ENCODE measurements at regions not wholly inside any gene's neighbourhood (a gene's known extent, or its start where the extent isn't known, plus 50 kb on each side); places are given as distances from the start of the nearest gene placed in this dataset.
A peak's percentile ranks its signal among the peaks of the same experiment; 100 is the strongest.
"Not testable (repeated sequence)": the region's sequence is repeated elsewhere in the genome, so short reads cannot be mapped to it uniquely, and the experiment has no call there.

- no peak for DNase-seq (ENCODE audit: low read depth in 2 of 2)
These were observed 160.9 kb downstream of the SPTSSA start for GRCh38 chr14:34300882-34301734.

DNA sequence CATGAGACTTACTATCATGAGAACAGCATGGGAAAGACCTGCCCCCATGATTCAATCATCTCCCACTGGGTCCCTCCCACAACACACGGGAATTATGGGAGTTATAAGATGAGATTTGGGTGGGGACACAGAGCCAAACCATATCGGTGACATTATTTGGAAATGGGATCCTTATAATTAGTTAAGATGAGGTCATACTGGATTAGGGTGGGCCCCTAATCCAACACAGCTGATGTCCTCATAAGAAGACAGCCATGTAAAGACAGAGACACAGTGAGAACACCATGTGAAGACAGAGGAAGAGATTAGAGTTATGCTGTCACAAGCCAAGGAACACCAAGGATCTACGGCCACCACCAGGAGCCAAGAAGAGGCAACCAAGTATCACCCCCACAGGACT lies 161.7 kb downstream of the SPTSSA start:
- no peak for DNase-seq (ENCODE audit: low read depth in 2 of 2)

DNA sequence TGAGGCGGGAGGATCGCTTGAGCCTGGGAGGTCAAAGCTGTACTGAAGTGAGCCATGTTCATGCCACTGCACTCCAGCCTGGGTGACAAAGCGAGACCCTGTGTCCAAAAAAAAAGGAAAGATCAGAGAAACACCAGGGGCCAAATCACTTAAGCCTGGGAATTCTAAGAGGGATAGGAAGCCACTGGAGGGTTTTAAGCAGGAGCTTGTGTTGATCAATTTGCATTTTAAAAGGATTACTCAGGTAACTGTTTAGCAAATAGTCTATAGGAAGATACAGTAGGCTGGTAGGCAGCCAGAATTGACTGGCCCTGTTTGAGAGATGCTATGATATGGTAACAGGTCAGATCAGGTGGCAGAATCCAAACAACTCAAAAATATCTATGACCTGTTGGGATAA lies 162.7 kb downstream of the SPTSSA start:
- no peak for DNase-seq (ENCODE audit: low read depth in 2 of 2)

DNA sequence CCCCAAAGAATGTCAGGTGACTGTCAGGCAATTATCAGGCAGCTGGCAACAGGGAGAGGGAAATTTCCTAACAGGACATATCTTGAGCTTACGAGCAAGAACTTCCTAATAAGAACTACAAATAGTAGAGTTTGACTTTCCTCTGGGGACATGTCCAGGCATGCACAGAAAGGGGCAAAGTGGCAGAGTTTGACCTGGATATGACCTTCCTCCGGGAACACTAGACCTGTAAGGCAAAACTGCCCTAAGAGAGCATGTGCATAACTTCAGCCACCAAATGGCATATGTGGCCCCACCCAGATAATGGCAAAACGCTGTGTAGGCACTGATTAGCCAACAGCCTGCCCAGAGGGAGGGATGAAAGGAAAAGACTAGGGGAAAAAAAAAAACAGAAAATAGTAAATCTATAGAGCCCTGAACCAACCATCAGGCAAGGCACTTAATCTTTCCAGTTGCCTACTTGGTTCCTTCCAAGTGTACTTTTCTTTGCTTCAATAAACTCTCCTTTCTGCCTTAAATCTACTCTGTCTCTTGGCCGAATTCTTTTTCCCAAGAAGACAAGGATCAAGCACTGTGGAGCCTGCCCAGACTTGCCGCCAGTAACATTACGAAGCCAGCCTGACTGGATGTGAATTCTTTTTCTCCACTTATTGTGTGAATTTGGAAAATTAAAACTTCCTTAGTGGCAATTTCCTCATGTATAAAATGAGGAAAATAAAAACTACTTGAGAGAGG lies 164.1 kb downstream of the SPTSSA start:
- DNase-seq (ENCODE audit: low read depth in 2 of 2): no peak

DNA sequence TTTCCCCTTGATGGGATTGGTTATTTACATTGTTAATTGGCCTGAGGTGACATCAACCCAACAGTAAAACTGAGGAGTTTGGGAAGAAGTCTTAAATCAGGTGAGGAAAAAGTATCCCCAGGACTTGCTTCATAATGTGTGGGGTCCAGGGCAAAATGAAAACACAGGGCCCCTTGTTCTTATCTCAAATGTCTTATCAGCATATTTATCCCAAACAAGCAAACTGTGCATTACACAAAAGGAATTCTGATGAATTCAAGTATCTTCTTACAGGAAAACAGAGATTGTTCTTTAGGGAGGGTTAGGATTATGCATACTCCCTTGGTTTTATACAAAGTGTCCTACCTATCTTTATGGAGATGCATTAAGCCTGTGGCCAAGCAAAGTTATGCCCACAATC lies 178.4 kb downstream of the SPTSSA start:
- no peak for DNase-seq (ENCODE audit: low read depth in 2 of 2)

DNA sequence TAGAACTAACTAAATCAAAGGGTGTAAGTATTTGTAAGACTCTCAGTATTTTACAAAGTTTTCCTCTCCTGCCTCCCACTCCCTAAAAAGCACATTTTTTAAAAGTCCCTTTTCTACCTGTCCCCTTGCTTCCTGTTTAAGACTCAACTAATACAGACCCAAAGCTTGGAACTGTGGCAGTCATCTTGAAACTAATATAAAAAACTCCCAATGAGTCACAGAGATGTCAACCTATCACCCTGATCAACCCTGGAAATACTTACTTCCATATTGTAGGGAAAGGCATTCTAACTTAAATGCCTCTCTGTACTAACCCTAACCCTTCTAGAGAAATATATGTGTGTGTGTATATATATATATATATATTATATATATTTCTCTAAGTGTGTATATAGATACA lies 184.8 kb downstream of the SPTSSA start:
- no peak for DNase-seq (ENCODE audit: low read depth in 2 of 2)

DNA sequence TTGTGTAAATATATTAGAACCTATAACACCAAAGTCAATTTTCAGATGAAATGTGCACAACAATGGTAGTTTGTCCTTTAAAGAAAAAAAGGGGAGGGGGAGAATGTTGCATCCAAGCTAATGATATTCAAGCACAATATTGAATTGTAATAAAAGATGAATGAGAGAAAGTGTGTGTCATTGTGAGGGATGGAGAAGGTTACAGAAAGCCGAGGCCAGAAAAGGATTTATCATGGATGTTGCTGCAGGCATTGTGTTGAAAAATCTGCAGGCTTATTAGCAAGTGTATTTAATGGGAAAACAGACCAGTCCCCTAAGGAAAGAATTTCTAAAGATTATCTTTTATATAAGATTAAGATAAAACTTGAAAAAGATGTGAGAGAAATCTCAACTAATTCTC lies 186.5 kb downstream of the SPTSSA start:
- no peak for DNase-seq (ENCODE audit: low read depth in 2 of 2)

GRCh38 chr14:34275078-34275477 lies 187.0 kb downstream of the SPTSSA start:
- peak; percentile 1 to 7 for DNase-seq (ENCODE audit: low read depth in 2 of 2)

GRCh38 chr14:34273716-34274115 lies 188.3 kb downstream of the SPTSSA start:
- DNase-seq (ENCODE audit: low read depth in 2 of 2): not testable (repeated sequence)

- no peak for DNase-seq (ENCODE audit: low read depth in 2 of 2)
These were observed 191.7 kb downstream of the SPTSSA start for GRCh38 chr14:34270361-34270760.

DNA sequence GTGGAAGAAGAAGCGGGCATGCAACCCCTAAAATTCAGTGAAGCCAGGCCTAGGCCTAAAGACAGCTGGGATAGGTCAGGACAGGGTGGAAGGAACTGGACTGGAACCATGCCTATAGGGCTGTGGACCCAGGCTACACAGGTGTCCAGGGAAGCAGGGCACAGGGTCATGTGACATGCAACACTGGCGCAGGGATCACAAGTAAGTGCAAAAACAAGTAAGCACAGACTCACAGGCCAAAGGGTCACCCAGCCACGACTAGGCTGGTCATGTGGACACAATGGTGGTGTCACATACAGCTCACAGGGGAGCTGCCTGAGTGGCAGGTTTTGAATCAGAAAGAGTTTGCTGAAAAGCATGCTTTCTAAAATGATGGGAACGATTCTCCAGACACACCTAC lies 195.7 kb downstream of the SPTSSA start:
- DNase-seq (ENCODE audit: low read depth in 2 of 2): no peak

GRCh38 chr14:34262127-34262910 lies 199.7 kb downstream of the SPTSSA start:
- DNase-seq (ENCODE audit: low read depth in 2 of 2): no peak

DNA sequence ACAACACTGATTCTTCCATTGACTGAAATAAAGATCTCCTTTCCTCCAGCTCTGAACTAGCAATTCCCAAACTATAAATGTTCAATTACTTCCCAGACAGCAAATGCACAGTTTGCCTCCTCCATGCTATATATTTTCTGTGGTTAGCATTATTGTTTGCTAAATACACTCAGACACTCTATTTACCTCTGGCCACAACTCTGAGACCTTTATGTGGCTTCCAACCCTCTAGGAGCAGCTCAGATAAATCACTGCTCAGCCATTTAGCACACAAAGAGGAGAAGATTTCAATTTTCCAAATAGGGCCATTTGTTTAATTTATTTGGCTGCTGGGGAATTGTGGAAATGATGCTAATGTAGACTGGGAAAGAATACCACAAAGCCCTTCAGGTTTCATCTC lies 202.0 kb downstream of the SPTSSA start:
- no peak for DNase-seq (ENCODE audit: low read depth in 2 of 2)

GRCh38 chr14:34258318-34258717 lies 203.7 kb downstream of the SPTSSA start:
- no peak for DNase-seq (ENCODE audit: low read depth in 2 of 2)

DNA sequence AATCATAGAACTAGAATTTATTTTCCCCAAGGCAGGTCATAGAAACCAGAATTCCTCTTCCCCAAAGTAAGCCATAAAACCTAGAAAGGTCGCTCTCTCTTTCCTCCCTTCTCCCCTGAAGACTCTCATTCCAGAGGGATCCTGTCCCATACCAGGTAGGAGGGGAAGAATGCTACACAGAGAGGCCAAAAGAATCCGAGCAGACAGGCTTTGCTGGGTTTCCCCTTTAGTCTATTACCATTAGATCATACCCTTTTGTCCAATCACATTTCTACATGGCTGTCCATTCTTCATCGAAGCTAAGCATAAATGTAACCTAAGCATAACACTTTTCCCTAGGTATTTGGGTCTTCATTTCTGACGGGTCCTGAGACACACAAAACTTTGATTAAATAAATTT lies 204.5 kb downstream of the SPTSSA start:
- DNase-seq (ENCODE audit: low read depth in 2 of 2): no peak

GRCh38 chr14:34256223-34256622 lies 205.8 kb downstream of the SPTSSA start:
- DNase-seq (ENCODE audit: low read depth in 2 of 2): no peak

- no peak for DNase-seq (ENCODE audit: low read depth in 2 of 2)
These were observed 207.5 kb downstream of the SPTSSA start for GRCh38 chr14:34254571-34254970.

- DNase-seq (ENCODE audit: low read depth in 2 of 2): no peak
These were observed 208.0 kb downstream of the SPTSSA start for GRCh38 chr14:34254031-34254430.

DNA sequence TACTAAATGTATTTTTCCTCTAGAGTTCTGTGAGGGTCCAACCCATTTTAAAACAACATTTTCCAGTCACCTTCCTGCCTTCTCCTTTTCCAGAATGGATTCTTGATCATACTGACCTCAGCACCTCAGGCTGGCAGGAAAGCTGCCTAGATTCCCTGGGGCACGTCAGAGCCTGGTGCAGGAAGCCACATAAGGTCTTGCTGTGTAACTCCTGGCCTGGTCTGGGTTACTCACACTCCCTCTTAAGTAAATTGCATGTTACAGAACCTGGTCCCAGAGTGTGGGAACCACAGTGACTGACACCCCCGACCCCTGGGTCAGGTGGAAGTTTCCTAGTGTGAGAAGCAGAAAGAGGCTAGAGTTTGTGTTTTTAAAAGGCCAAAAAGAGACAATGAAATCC lies 209.8 kb downstream of the SPTSSA start:
- no peak for DNase-seq (ENCODE audit: low read depth in 2 of 2)

GRCh38 chr14:34251662-34252061 lies 210.4 kb downstream of the SPTSSA start:
- no peak for DNase-seq (ENCODE audit: low read depth in 2 of 2)

GRCh38 chr14:34250959-34251358 lies 211.1 kb downstream of the SPTSSA start:
- DNase-seq (ENCODE audit: low read depth in 2 of 2): no peak

GRCh38 chr14:34247605-34248004 lies 214.4 kb downstream of the SPTSSA start:
- no peak for DNase-seq (ENCODE audit: low read depth in 2 of 2)
